C4-2B (cell line): ENCODE measurements at regions not wholly inside any gene's neighbourhood (a gene's known extent, or its start where the extent isn't known, plus 50 kb on each side); places are given as distances from the start of the nearest gene placed in this dataset.

ENCODE experiments used
- H3K27ac ChIP-seq: fragments of 450-650 bp; 2 replicates; pipeline ENCODE4 v1.5.1; 2017
- ZFX ChIP-seq: fragments of 450-650 bp; IDR thresholded peaks from 2 replicates; pipeline ENCODE4 v1.6.1; 2017
- TF ChIP-seq, protein P1 (sequence below): fragments of 450-650 bp; conservative IDR thresholded peaks from 2 replicates; pipeline ENCODE4 v1.5.1; 2017; ENCODE audit warnings: mild to moderate bottlenecking

DNA sequence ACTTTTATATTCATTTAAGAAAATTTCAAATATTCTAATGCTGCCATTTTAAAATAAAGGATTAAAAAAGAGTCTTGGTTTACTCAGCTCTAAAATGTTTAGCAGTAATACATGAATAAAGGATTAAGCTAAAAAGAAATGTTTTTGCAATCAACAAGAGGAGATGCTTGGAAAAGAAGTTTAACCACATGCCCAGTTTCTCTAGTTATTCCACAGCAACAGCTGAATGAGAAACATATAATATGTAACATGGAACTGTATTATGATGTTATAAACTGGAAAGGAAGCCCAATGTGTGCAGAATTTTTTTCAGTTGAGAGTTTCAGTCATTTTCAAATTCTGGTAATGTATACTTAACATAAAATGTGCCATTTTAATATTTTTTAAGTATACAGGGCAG is 76.5 kb upstream of the ALDH1A1 start:
- H3K27ac ChIP-seq, result no peak overlapping the region
- TF ChIP-seq, protein P1, sequence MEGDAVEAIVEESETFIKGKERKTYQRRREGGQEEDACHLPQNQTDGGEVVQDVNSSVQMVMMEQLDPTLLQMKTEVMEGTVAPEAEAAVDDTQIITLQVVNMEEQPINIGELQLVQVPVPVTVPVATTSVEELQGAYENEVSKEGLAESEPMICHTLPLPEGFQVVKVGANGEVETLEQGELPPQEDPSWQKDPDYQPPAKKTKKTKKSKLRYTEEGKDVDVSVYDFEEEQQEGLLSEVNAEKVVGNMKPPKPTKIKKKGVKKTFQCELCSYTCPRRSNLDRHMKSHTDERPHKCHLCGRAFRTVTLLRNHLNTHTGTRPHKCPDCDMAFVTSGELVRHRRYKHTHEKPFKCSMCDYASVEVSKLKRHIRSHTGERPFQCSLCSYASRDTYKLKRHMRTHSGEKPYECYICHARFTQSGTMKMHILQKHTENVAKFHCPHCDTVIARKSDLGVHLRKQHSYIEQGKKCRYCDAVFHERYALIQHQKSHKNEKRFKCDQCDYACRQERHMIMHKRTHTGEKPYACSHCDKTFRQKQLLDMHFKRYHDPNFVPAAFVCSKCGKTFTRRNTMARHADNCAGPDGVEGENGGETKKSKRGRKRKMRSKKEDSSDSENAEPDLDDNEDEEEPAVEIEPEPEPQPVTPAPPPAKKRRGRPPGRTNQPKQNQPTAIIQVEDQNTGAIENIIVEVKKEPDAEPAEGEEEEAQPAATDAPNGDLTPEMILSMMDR, result no peak
- TF ChIP-seq ZFX, result no peak

DNA sequence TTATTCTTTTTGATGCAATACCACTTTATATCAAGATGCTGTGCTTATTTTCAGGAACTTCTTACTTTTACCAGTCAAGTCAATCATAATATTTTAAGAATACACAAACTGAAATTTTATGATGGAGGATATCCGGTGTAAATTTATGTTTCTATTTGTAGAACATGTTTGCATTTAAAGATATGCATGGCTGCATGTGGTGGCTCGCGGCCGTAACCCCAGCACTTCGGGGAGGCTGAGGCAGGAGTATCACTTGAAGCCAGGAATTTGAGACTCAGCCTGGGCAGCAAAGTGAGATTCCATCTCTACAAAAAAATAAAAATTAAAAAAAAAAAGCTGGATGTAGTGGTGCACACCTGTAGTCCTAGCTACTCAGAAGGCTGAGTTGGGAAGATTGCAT is 73.5 kb upstream of the ALDH1A1 start:
- H3K27ac ChIP-seq, result no peak overlapping the region
- TF ChIP-seq ZFX, result no peak
- TF ChIP-seq, protein P1, result no peak

GRCh38 chr9:73024601-73025034 is 71.8 kb upstream of the ALDH1A1 start:
- TF ChIP-seq, protein P1, result no peak
- no peak for TF ChIP-seq ZFX
- H3K27ac ChIP-seq, result no peak overlapping the region

DNA sequence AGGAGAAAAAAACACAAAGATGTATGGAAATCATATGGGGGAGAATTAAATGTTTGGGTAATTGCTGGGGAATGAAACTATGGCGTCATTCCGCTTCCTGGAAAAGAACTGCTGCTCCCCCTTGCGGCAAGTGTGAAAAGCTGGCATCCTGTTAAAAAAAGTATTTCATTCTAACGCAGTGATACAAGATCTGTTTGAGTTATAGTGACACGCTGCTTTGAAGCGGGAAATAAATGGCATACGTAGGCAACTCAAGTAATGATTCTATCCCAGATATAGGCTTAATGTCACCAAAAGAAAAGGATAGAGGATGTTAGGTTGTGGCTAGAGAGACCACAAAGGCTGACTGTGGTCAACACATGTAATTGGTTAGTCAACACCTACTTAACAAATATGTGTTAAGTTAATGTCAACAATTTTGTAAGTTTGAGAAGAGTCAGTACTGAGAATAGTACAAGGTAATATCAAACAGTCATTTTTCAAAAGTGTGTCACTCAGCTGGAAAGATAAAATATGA is 70.2 kb upstream of the ALDH1A1 start:
- H3K27ac ChIP-seq, result no peak overlapping the region
- no peak for TF ChIP-seq ZFX
- TF ChIP-seq, protein P1, result peak; percentile 94

DNA sequence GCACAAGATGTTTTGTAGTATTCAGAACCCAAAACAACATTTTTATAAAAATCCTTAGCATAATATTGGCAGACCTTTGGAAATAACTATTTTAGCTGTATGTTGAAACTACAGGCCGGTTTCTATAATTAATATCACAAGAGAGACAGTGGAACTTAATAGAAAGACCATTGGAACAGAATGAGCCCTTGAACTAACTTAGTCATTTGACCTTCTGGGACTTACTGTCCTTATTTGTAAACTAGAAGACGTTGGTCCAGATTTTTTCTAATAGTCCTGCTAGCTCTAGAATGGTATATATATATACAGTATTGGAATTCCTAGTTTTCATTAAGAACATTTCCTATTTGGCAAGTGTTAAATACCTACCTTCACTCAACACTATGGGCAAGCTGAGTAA is 69.5 kb upstream of the ALDH1A1 start:
- no peak overlapping the region for H3K27ac ChIP-seq
- TF ChIP-seq, protein P1, result no peak
- TF ChIP-seq ZFX, result no peak

DNA sequence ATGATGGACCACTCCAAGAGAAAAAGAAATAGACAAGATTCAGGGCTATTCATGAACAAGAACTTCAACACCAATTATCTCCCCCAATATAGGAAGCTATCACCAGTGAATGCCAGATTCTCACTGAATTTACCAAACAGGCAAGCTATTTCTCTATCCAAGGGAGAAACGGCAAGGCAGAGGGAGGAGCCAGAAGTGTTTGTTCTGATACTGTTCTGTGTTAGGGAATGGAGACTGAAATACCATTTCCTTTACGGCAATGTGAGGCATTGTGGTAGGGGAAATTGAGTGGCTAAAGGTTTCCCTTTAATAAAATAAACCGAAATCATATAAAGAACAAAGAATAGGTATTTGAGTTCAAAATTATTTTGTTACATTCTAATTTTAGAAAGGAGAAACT is 68.0 kb upstream of the ALDH1A1 start:
- no peak for TF ChIP-seq ZFX
- TF ChIP-seq, protein P1, result no peak

DNA sequence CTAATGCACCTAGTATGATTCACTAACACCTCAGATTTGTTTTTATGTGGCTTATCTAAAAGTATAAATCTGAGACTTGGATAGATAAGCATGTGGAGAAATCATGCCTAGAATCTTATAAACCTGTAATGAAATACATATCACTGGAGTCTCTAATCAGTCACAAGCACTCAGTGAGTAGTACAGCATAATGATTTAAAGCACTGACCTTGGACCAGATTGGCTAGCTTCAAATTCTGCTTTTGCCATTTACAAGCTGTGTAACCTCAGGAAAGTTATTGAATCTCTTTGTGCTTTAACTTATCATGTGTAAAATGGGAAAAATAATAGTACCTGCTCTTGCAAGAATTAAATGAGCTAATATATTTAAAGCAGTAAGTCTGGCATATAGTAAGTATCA is 61.2 kb upstream of the ALDH1A1 start:
- no peak overlapping the region for H3K27ac ChIP-seq
- TF ChIP-seq, protein P1, result no peak
- TF ChIP-seq ZFX, result no peak

More for the DNA sequence above, 68.0 kb upstream of the ALDH1A1 start:
- H3K27ac ChIP-seq, result no peak overlapping the region
